ENCODE measurements at regions not wholly inside any gene's neighbourhood (a gene's known extent, or its start where the extent isn't known, plus 50 kb on each side); places are given as distances from the start of the nearest gene placed in this dataset.
"Not testable (repeated sequence)": the region's sequence is repeated elsewhere in the genome, so short reads cannot be mapped to it uniquely, and the experiment has no call there.

- no peak for DNase-seq
- intact Hi-C loops (cut with DNase I): no loop called here
- no peak for ATAC-seq (ENCODE audit: poor library complexity)
These were observed 355.6 kb upstream of the DAB2 start for GRCh38 chr5:39780347-39780746.

GRCh38 chr5:39779831-39780230 is 355.1 kb upstream of the DAB2 start:
- no peak for DNase-seq
- intact Hi-C loops (cut with DNase I): no loop called here

DNA sequence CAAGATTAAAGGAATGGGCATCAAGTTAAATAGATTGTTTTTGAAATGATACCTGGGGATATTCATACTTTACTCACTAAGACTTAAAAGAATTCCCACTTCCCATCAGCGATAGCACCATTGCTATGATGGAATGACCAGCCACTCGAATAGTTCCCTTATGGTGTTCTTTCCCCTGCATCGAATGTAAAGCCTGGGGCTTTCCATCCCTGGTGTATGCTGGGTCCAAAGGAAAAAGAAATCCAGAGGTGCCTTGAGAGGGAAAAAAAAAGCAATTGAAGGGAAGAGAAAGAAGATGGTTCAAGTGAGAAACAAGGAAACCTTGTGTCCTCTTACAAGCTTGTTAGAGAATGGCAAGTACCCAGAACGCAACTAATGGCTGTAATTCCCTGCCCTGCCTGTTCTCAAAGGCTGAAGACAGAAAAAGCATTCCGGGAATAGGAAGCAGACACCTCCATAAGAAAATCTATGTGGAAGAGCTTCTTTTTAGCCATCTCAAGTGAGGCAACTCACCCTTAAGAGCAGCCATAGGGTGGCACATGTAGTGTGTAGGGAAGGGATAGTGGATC is 351.1 kb upstream of the DAB2 start:
- DNase-seq (no peak), ATAC-seq (ENCODE audit: poor library complexity) (no peak)
- intact Hi-C loops (cut with DNase I): no loop called here

More at GRCh38 chr5:39779831-39780230, 355.1 kb upstream of the DAB2 start:
- ATAC-seq (ENCODE audit: poor library complexity): no peak

- intact Hi-C loops (cut with DNase I): no loop called here
- ATAC-seq (ENCODE audit: poor library complexity): no peak
These were observed 350.5 kb upstream of the DAB2 start for GRCh38 chr5:39775086-39775796.

DNA sequence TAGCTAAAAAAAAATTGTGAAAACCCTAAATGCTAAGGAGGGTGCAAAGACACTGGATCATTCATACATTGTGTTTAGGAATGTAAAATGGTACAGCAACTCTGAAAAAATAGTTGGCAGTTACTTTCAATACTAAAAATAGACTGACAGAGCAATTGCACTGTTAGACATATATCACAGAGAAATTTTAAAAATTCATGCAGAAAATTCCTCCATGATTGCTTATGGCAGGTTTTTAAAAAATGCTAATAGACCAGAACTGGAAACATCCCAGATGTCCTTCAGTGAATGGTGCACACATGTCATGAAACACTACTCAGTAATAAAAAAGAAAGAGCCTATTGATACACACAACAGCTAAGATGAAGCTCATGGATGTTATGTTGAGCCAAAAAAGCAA is 349.8 kb upstream of the DAB2 start:
- ATAC-seq (ENCODE audit: poor library complexity) (no peak), DNase-seq (no peak)
- intact Hi-C loops (cut with DNase I): no loop called here

More at GRCh38 chr5:39775086-39775796, 350.5 kb upstream of the DAB2 start:
- no peak for DNase-seq

- DNase-seq: no peak
- intact Hi-C loops (cut with DNase I): no loop called here
- ATAC-seq (ENCODE audit: poor library complexity): no peak
These were observed 347.5 kb upstream of the DAB2 start for GRCh38 chr5:39772307-39772706.

DNA sequence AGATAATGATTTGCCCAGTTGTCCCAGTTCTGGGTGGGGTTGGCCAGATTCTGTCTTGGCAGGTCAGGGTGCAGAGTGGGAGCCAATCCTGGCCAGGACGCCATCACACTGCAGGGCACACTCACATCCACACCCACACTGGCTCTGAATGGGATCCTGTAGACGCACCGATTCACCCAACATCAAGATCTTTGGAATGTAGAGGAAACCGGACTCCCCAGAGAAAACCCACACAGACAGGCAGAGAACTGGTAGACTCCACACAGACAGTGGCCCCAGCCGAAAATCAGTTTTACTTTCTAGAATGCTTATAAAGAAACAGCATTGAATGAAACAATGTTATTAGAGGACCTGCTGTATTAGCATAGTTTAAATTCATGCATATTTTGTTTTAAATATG is 343.1 kb upstream of the DAB2 start:
- ATAC-seq (ENCODE audit: poor library complexity): no peak
- no peak for DNase-seq
- intact Hi-C loops (cut with DNase I): no loop called here

GRCh38 chr5:39765366-39765765 is 340.6 kb upstream of the DAB2 start:
- ATAC-seq (ENCODE audit: poor library complexity) (no peak), DNase-seq (no peak)
- intact Hi-C loops (cut with DNase I): no loop called here

DNA sequence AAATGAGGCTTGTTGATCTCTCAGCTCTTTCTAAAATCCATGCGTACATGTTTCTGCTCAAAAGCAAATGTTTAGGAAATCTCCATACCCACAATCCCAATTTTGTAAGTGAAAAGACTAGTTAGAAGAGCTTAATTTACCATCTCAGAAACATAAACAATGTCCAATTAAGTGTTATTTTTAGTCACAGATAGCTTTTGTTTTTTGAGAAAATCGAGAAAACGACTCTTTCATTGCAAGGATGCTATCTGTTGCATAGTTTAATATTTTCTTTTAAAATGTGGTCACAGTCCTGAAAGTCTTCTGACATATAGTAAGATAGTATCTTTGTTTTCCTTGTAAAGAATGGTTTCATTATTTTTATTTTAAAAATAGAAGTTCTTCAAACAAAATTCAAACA is 338.0 kb upstream of the DAB2 start:
- ATAC-seq (ENCODE audit: poor library complexity) (no peak), DNase-seq (no peak)
- intact Hi-C loops (cut with DNase I): no loop called here

- DNase-seq: no peak
- intact Hi-C loops (cut with DNase I): no loop called here
- ATAC-seq (ENCODE audit: poor library complexity): no peak
These were observed 336.6 kb upstream of the DAB2 start for GRCh38 chr5:39761199-39761950.

- ATAC-seq (ENCODE audit: poor library complexity) (peak; percentile 95), DNase-seq (peak; percentile 47)
- intact Hi-C loops (cut with DNase I): no loop called here
These were observed 335.8 kb upstream of the DAB2 start for GRCh38 chr5:39760385-39761198.

- intact Hi-C loops (cut with DNase I): no loop called here
- ATAC-seq (ENCODE audit: poor library complexity) (no peak), DNase-seq (no peak)
These were observed 334.9 kb upstream of the DAB2 start for GRCh38 chr5:39759701-39760100.

- no peak for DNase-seq
- intact Hi-C loops (cut with DNase I): no loop called here
- no peak for ATAC-seq (ENCODE audit: poor library complexity)
These were observed 333.6 kb upstream of the DAB2 start for GRCh38 chr5:39758426-39758825.

GRCh38 chr5:39757131-39757530 is 332.4 kb upstream of the DAB2 start:
- intact Hi-C loops (cut with DNase I): no loop called here
- DNase-seq (no peak), ATAC-seq (ENCODE audit: poor library complexity) (no peak)

DNA sequence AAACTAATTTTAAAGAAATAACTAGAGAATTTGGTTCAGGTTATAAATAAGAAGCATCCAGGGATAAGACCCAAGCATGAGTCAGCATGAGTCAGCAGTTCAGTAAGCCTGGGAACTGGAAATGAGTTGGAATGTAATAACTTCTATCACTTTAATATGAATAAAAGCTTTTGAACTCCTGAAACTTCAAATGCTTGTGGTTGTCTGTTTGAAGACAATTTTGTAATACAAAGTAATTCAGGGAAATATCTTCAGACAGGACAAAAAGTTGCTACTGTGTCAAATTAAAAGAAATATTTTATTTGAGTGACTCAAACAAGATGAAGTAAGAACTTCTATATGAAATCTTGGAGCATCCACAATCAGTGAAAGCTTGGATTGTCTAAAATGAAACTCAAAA is 331.2 kb upstream of the DAB2 start:
- intact Hi-C loops (cut with DNase I): no loop called here
- ATAC-seq (ENCODE audit: poor library complexity) (no peak), DNase-seq (no peak)

DNA sequence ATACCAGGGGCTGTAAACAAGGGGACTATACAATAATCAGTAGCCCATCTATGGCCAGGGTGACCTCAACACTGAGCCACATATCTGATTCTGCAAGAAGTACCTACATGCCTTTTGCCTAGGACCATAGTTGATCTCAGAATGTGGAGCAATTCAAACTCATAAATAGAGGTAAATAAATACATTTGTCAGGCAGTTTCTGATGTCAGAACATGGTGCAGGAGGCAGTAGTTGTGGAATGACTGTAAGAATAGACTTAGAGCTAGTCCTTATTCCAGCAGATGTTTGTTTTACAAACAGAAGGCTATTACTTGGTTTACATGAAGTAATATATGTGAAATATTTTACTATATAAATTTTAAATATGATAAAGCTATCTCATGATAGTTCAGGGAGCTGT is 330.7 kb upstream of the DAB2 start:
- intact Hi-C loops (cut with DNase I): no loop called here

DNA sequence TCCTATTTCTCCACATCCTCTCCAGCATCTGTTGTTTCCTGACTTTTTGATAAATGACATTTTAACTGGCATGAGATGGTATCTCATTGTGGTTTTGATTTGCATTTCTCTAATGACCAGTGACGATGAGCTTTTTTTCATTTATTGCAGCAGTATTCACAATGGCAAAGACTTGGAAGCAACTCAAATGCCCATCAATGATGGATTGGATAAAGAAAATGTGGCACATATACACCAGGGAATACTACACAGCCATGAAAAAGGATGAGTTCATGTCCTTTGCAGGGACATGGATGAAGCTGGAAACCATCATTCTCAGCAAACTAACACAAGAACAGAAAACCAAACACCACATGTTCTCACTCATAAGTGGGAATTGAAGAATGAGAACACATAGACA is 329.0 kb upstream of the DAB2 start:
- DNase-seq; intact Hi-C loops (cut with DNase I); ATAC-seq (ENCODE audit: poor library complexity): not testable (repeated sequence)

More for the DNA sequence above, 330.7 kb upstream of the DAB2 start:
- ATAC-seq (ENCODE audit: poor library complexity): no peak
- DNase-seq: no peak

GRCh38 chr5:39750661-39751060 is 325.9 kb upstream of the DAB2 start:
- no peak for DNase-seq
- intact Hi-C loops (cut with DNase I): no loop called here

DNA sequence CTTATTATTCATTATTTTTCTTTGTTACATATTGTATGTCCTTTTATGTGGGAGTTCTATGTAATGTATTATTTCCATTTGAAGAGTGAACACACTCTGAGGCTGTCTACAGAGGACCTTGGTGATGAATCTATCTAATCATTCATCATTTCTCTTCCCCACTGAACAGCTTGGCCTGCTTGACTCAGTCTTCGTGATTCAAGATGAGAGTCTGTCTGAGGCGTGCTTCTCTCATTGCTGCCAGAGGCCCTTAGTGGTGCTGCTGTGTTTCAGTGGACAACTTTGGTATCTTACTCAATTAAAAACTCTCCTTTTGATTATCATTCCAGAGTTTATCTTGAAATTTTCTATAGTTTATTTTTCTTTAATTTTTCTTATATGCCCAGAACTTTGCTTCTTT is 318.1 kb upstream of the DAB2 start:
- ATAC-seq (ENCODE audit: poor library complexity) (no peak), DNase-seq (no peak)
- intact Hi-C loops (cut with DNase I): no loop called here

More at GRCh38 chr5:39750661-39751060, 325.9 kb upstream of the DAB2 start:
- no peak for ATAC-seq (ENCODE audit: poor library complexity)
